ENCODE measurements at regions not wholly inside any gene's neighbourhood (a gene's known extent, or its start where the extent isn't known, plus 50 kb on each side); places are given as distances from the start of the nearest gene placed in this dataset.

- TF ChIP-seq EZH2 (IDR thresholded peaks at IDR 0.05) (no peak), POLR2AphosphoS5 (IDR thresholded peaks at IDR 0.05; ENCODE audit: borderline replicate concordance, low read depth, low read length) (no peak)
Observed at GRCh38 chr4:106502106-106502699, 133.6 kb upstream of the GIMD1 start.

Data from SK-N-MC (cell line).